CMK (cell line): ENCODE measurements at regions not wholly inside any gene's neighbourhood (a gene's known extent, or its start where the extent isn't known, plus 50 kb on each side); places are given as distances from the start of the nearest gene placed in this dataset.
"Not testable (repeated sequence)": the region's sequence is repeated elsewhere in the genome, so short reads cannot be mapped to it uniquely, and the experiment has no call there.

Experiments
- DNase-seq: peaks from one replicate; pipeline ENCODE4 v3.0.0-alpha.2; 2010; ENCODE audit warnings: low read depth

DNA sequence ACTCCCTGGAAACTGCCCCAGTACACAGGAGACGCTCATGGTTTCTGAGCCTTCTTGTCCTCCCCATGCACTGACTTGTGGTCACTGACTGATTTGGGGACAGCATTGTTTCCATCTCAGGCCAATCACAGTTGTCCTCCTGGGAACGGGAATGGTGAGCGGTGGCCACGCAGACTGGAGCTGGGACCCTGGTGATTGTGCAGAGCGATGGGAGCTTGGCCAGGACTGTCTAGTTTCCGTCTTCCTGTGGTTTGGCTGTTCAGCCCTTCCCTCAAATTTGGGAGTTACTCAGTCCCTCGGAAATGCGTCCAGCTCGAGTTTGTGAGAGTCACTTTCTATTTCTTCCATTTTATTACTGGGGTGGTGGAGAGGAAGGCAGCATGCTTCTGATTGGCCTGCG lies 250.9 kb downstream of the ACTR3B start:
- DNase-seq, result no peak

DNA sequence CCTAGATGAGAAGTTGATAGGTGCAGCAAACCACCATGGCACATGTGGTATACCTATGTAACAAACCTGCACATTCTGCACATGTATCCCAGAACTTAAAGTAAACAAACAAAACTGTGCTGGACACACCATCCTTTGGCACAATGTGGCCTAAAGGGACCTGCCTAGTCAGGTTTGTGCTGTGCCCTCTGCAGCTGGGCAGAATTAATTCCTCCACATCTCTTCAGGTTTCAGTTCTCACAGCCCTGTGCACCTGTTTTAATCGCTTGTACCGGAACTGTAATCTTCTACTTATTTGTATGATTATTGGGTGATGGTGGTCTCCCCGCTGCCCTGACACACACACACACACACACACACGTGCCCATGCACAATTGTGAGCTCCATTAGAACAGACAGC lies 252.7 kb downstream of the ACTR3B start:
- DNase-seq, result no peak

GRCh38 chr7:153017223-153017622 lies 257.7 kb downstream of the ACTR3B start:
- DNase-seq, result no peak

- DNase-seq, result no peak
Measured at GRCh38 chr7:153021542-153021941, 262.0 kb downstream of the ACTR3B start.

GRCh38 chr7:153022475-153023193 lies 263.1 kb downstream of the ACTR3B start:
- DNase-seq, result no peak

GRCh38 chr7:153023194-153023592 lies 263.6 kb downstream of the ACTR3B start:
- no peak for DNase-seq

GRCh38 chr7:153027210-153027609 lies 267.7 kb downstream of the ACTR3B start:
- no peak for DNase-seq

DNA sequence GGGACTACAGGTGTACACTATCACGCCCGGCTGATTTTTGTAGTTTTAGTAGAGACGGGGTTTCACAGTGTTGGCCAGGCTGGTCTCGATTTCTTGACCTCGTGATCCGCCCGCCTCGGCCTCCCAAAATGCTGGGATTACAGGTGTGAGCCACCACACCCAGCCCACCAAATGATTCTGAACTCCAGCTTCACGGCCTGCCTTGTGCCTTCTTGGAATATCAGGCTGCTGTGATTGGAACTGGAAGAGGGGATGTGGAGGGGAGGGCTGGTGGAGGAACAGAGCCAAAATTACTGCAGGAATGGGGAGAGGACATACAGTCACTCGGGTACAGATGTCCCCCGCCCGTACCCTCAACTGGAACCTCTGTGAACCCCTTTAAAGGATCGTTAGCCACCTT lies 268.4 kb downstream of the ACTR3B start:
- DNase-seq, result no peak

- DNase-seq, result no peak
Measured at GRCh38 chr7:153030976-153031375, 271.4 kb downstream of the ACTR3B start.

- no peak for DNase-seq
Measured at GRCh38 chr7:153034791-153035190, 275.2 kb downstream of the ACTR3B start.

DNA sequence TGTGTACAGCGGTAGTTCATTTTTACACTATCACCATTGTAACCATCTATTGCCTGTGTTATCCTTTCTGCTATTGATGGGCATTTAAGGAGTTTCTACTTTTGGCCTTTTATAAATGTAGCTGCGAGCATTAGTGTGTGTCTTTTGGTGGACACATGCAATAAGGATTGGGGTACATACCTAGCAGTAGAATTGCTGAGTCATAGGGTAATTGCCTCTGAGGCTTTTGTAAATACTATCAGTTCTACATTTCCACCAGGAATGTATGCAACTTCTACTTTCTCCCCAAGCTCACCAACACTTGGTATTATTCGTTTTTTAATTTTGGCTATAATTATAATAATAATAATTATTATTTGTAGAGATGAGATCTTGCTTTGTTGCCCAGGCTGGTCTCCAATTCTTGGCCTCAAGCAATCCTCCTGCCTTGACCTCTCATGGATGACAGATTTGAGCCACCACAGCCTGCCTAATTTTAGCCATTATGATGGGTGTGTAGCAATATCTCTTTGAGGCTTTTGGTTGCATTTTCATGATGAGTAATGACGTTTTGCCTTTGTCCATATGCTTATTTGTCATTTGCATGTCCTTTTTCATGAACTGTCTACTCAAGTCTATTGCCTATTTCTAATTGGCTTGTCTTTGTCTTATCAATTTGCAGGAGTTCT lies 277.0 kb downstream of the ACTR3B start:
- no peak for DNase-seq

GRCh38 chr7:153043440-153043839 lies 283.9 kb downstream of the ACTR3B start:
- DNase-seq, result no peak

- DNase-seq, result no peak
Measured at GRCh38 chr7:153044981-153045380, 285.4 kb downstream of the ACTR3B start.

- DNase-seq, result no peak
Measured at GRCh38 chr7:153047079-153047959, 287.8 kb downstream of the ACTR3B start.

DNA sequence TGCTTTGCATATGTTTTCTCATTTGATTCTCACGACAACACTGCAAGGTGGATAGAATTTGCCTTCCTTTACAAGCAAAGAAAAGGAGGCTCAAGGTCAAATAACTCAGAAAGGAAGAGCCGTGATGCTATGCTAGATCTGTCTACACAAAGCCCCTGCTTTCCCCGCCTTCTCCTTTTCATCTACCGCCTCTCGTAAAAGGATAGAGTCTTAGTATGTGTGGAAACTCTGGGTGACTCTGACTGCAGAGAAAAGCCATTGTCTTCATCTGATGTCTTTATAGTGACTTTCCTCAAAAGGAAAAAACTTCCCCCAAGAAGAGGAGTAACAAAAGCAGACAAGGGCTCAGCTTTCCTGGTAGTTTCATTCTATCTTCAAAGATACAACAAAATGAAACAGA lies 292.7 kb downstream of the ACTR3B start:
- DNase-seq, result no peak

GRCh38 chr7:153061910-153062528 lies 302.5 kb downstream of the ACTR3B start:
- no peak for DNase-seq

- DNase-seq, result no peak
Measured at GRCh38 chr7:153065051-153065450, 305.5 kb downstream of the ACTR3B start.

DNA sequence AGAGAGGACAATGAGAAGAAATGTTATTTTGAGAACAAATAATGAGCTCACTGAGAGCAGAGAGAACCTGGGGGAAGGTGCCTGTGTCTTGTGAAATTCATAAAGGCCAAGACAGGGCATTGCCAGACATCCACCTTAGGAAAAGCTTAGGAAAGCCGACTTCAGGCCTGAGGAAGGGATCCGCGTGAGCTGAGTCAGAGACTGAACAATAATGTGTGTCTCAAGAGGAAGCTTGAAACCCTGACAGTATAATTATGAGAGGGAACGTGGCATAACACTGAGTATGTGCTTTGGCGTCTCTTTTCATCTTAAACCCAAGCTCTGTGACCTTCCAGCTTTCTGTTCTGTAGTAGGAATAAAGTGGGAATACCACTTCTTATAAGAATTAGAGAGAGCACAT lies 307.2 kb downstream of the ACTR3B start:
- DNase-seq, result no peak

DNA sequence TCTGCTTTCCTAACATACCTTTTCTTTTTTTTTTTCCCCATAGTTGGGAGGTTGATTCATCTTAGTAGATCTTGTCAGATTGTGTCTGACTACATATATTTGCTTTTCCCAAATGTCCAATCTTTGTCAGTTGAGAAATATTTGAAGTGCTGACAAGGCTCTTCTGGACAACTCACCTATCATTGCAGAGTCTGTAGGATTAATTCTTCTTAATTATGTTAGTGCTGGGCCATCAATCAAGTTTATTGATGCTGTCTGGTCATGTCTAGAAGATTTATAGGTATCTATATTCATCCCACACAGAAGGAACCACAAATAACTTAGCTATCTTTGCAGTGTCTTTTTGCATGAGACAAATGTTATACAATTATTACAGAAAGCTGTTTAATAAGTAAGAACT lies 310.6 kb downstream of the ACTR3B start:
- no peak for DNase-seq

DNA sequence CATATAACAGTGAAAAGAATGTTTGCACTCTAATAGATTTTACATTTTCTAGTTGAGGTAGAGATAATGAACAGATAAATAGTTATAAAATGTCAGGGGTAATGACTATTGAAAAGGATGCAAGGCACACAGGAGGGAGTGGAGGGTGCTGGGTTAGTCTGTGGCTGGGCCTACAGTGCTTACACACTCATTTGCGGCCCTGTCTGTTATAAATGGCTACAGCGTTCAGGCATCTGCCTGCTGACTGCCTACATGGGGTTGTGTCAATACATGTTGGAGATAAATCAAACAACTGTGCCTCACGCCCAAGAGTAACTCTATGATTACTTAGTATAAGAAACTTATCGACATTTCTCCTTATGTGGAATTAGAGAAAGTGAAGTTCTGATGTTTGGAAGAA lies 313.3 kb downstream of the ACTR3B start:
- no peak for DNase-seq

GRCh38 chr7:153076289-153076688 lies 316.7 kb downstream of the ACTR3B start:
- not testable (repeated sequence) for DNase-seq

DNA sequence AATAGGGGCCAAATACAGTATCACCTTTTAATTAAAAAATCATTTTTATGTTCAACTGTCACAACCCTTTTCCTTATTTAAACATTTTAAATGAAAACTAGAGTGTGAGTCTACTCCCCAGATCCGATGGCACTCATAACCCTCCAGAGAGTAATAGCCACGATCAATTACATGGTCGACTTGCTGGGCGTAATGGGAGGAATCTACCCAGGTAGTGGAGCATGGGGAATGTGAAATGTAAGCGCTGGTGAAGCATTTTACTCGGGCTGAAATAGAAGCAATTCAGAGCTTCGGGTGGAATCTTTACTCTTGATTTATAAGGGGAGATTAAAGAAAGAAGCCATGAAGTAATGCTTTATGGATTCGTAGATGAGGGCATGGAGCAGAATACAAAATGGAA lies 321.9 kb downstream of the ACTR3B start:
- DNase-seq, result no peak
